SK-N-SH (cell line): ENCODE measurements at regions not wholly inside any gene's neighbourhood (a gene's known extent, or its start where the extent isn't known, plus 50 kb on each side); places are given as distances from the start of the nearest gene placed in this dataset.

Experiments
- CHD2 ChIP-seq: fragments of 150-350 bp; IDR thresholded peaks from 2 replicates; pipeline ENCODE4 v1.6.1; 2018; ENCODE audit warnings: low read length; ENCODE audit not compliant: partially characterized antibody
- CTCF ChIP-seq: fragments of 200-600 bp; sonication (generic); IDR thresholded peaks from 2 replicates; pipeline ENCODE4 v1.6.1; 2017; ENCODE audit warnings: antibody characterized with exemption, mild to moderate bottlenecking, moderate library complexity
- FOSL2 ChIP-seq: IDR thresholded peaks from 2 replicates; pipeline ENCODE4 v1.4.0; 2012; ENCODE audit warnings: low read depth, mild to moderate bottlenecking, moderate library complexity, borderline replicate concordance
- GABPA ChIP-seq: IDR thresholded peaks from 2 replicates; pipeline ENCODE4 v1.4.0; 2012; ENCODE audit warnings: low read depth, mild to moderate bottlenecking
- MAX ChIP-seq: IDR thresholded peaks from 2 replicates; pipeline ENCODE4 v1.4.0; 2012; ENCODE audit warnings: low read depth
- MXI1 ChIP-seq: IDR thresholded peaks from 2 replicates; pipeline ENCODE4 v1.6.1; 2012; ENCODE audit warnings: mild to moderate bottlenecking, low read depth, low read length, improper control_type of control experiment
- POLR2AphosphoS5 ChIP-seq: IDR thresholded peaks from 2 replicates; pipeline ENCODE4 v1.6.1; 2012; ENCODE audit warnings: low read depth, low read length
- RAD21 ChIP-seq: IDR thresholded peaks from 2 replicates; pipeline ENCODE4 v1.6.1; 2012; ENCODE audit warnings: mild to moderate bottlenecking, low read length
- REST ChIP-seq: IDR thresholded peaks from 2 replicates; pipeline ENCODE4 v1.6.1; 2012; ENCODE audit warnings: mild to moderate bottlenecking, low read depth, low read length, moderate library complexity
- RFX5 ChIP-seq: IDR thresholded peaks from 2 replicates; pipeline ENCODE4 v1.6.1; 2012; ENCODE audit warnings: mild to moderate bottlenecking, improper control_type of control experiment, low read length
- TAF1 ChIP-seq: IDR thresholded peaks from 2 replicates; pipeline ENCODE4 v1.6.1; 2012; ENCODE audit warnings: low read depth, mild to moderate bottlenecking, low read length, moderate library complexity, borderline replicate concordance
- USF1 ChIP-seq: IDR thresholded peaks from 2 replicates; pipeline ENCODE4 v1.4.0; 2012; ENCODE audit warnings: low read depth, borderline replicate concordance

- TF ChIP-seq CTCF: no peak
- no peak for TF ChIP-seq REST
- TF ChIP-seq MXI1: no peak
- TF ChIP-seq RFX5: no peak
- no peak for TF ChIP-seq CHD2
- TF ChIP-seq RAD21: no peak
- no peak for TF ChIP-seq GABPA
- TF ChIP-seq TAF1: no peak
- no peak for TF ChIP-seq MAX
- TF ChIP-seq POLR2AphosphoS5: 0 out of 2 replicates have a peak, but pooled peaks have one; percentile 42
- TF ChIP-seq USF1: no peak
- no peak for TF ChIP-seq FOSL2
Measured at GRCh38 chr6:100217225-100218012, 223.4 kb upstream of the MCHR2 start.
